ENCODE measurements at regions not wholly inside any gene's neighbourhood (a gene's known extent, or its start where the extent isn't known, plus 50 kb on each side); places are given as distances from the start of the nearest gene placed in this dataset.

DNA sequence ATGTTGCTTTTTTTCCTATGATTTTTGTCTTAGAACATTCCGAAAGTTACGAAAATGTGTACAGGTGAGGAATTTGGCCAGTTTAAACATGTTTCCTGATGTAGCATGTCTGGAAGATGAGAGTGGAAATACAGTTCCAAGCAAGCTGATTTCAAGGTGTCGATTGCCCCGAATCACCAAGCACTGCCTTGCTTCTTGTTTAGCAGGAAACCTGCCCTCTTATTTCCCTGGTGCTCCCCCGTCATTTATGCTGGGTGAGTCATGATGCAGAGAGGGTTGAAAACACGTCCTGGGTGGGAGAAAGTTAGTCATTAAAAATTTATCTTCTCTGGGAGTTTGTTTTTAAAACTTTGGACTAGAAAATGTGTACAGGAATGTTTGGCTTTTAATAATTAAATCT is 608.6 kb upstream of the EEF2KMT start:
- H3K9me3 ChIP-seq (ENCODE audit: control insufficient read depth, insufficient read depth, low read length), result no peaks in the 10 kb centered on the region; the same call in none of the 2 replicates
- no peaks in the 10 kb centered on the region for H3F3A ChIP-seq (ENCODE audit: control insufficient read depth, insufficient read depth)
- no peaks in the 10 kb centered on the region for H3K79me2 ChIP-seq (ENCODE audit: control insufficient read depth, low read length)
- no peaks in the 10 kb centered on the region for H3K9me2 ChIP-seq (replicated peaks; ENCODE audit: control insufficient read depth, low read length)
- TF ChIP-seq, protein P1, sequence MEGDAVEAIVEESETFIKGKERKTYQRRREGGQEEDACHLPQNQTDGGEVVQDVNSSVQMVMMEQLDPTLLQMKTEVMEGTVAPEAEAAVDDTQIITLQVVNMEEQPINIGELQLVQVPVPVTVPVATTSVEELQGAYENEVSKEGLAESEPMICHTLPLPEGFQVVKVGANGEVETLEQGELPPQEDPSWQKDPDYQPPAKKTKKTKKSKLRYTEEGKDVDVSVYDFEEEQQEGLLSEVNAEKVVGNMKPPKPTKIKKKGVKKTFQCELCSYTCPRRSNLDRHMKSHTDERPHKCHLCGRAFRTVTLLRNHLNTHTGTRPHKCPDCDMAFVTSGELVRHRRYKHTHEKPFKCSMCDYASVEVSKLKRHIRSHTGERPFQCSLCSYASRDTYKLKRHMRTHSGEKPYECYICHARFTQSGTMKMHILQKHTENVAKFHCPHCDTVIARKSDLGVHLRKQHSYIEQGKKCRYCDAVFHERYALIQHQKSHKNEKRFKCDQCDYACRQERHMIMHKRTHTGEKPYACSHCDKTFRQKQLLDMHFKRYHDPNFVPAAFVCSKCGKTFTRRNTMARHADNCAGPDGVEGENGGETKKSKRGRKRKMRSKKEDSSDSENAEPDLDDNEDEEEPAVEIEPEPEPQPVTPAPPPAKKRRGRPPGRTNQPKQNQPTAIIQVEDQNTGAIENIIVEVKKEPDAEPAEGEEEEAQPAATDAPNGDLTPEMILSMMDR (IDR thresholded peaks at IDR 0.05; ENCODE audit: low read depth, low read length, poor library complexity, severe bottlenecking), result no peak
- TF ChIP-seq EZH2phosphoT487 (IDR thresholded peaks at IDR 0.05; ENCODE audit: borderline replicate concordance, low read length), result no peak
- H3K27me3 ChIP-seq (ENCODE audit: control insufficient read depth, low read length), result no peaks in the 10 kb centered on the region
- no peak overlapping the region for H3K27ac ChIP-seq (ENCODE audit: low read depth, low read length)
- H3K4me2 ChIP-seq (ENCODE audit: low read length), result no peak overlapping the region
- no peaks in the 10 kb centered on the region for H3K36me3 ChIP-seq (ENCODE audit: control insufficient read depth, low read length)
- H3K4me1 ChIP-seq (ENCODE audit: control insufficient read depth, low read length), result no peaks in the 10 kb centered on the region
- H4K20me1 ChIP-seq (ENCODE audit: control insufficient read depth, insufficient read depth, low read depth, low read length), result no peaks in the 10 kb centered on the region
- H3K4me3 ChIP-seq (ENCODE audit: low read length), result no peak overlapping the region

GRCh38 chr16:5704271-5704670 is 606.7 kb upstream of the EEF2KMT start:
- Histone ChIP-seq H3K9me2 (replicated peaks; ENCODE audit: control insufficient read depth, low read length) (no peaks in the 10 kb centered on the region), H3K4me2 (ENCODE audit: low read length) (no peak overlapping the region), H3K36me3 (ENCODE audit: control insufficient read depth, low read length) (no peaks in the 10 kb centered on the region), H3K9me3 (ENCODE audit: control insufficient read depth, insufficient read depth, low read length) (no peaks in the 10 kb centered on the region; the same call in none of the 2 replicates), H3K79me2 (ENCODE audit: control insufficient read depth, low read length) (no peaks in the 10 kb centered on the region), H4K20me1 (ENCODE audit: control insufficient read depth, insufficient read depth, low read depth, low read length) (no peaks in the 10 kb centered on the region), H3K4me3 (ENCODE audit: low read length) (no peak overlapping the region), H3F3A (ENCODE audit: control insufficient read depth, insufficient read depth) (no peaks in the 10 kb centered on the region), H3K27ac (ENCODE audit: low read depth, low read length) (no peak overlapping the region), H3K4me1 (ENCODE audit: control insufficient read depth, low read length) (no peaks in the 10 kb centered on the region), H3K27me3 (ENCODE audit: control insufficient read depth, low read length) (no peaks in the 10 kb centered on the region)
- TF ChIP-seq, protein P1 (IDR thresholded peaks at IDR 0.05; ENCODE audit: low read depth, low read length, poor library complexity, severe bottlenecking), result no peak
- no peak for TF ChIP-seq EZH2phosphoT487 (IDR thresholded peaks at IDR 0.05; ENCODE audit: borderline replicate concordance, low read length)

DNA sequence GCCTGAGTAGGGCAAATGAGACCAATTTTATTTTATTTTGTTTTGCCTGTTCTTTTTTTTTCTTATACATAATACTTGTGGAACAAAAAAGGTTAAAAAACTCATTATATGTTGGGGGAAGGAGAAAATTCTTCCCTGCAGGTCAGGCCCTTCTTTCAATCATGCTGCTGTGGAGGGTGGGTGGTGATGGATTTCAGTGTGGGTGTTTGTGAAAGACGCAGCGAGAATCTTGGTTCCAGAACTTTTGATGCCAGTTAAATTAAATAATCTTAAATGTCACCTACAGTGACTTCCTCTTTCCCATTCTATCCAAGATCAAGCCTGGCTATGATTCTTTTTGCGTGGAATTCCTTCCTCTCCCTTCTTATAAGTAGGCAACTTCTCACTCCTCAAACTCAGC is 595.8 kb upstream of the EEF2KMT start:
- no peak overlapping the region for H3K4me3 ChIP-seq (ENCODE audit: low read length)
- H3K27me3 ChIP-seq (ENCODE audit: control insufficient read depth, low read length), result no peaks in the 10 kb centered on the region
- no peak overlapping the region for H3K27ac ChIP-seq (ENCODE audit: low read depth, low read length)
- H4K20me1 ChIP-seq (ENCODE audit: control insufficient read depth, insufficient read depth, low read depth, low read length), result no peaks in the 10 kb centered on the region
- no peaks in the 10 kb centered on the region for H3K9me2 ChIP-seq (replicated peaks; ENCODE audit: control insufficient read depth, low read length)
- no peaks in the 10 kb centered on the region for H3K36me3 ChIP-seq (ENCODE audit: control insufficient read depth, low read length)
- no peak overlapping the region for H3K4me2 ChIP-seq (ENCODE audit: low read length)
- H3F3A ChIP-seq (ENCODE audit: control insufficient read depth, insufficient read depth), result no peaks in the 10 kb centered on the region
- H3K4me1 ChIP-seq (ENCODE audit: control insufficient read depth, low read length), result no peaks in the 10 kb centered on the region
- H3K9me3 ChIP-seq (ENCODE audit: control insufficient read depth, insufficient read depth, low read length), result no peaks in the 10 kb centered on the region; the same call in 1 of the 2 replicates
- H3K79me2 ChIP-seq (ENCODE audit: control insufficient read depth, low read length), result no peaks in the 10 kb centered on the region
- TF ChIP-seq, protein P1 (IDR thresholded peaks at IDR 0.05; ENCODE audit: low read depth, low read length, poor library complexity, severe bottlenecking), result no peak
- no peak for TF ChIP-seq EZH2phosphoT487 (IDR thresholded peaks at IDR 0.05; ENCODE audit: borderline replicate concordance, low read length)
